Lower lobe of right lung (tissue), 2 donors: ENCODE measurements at regions not wholly inside any gene's neighbourhood (a gene's known extent, or its start where the extent isn't known, plus 50 kb on each side); places are given as distances from the start of the nearest gene placed in this dataset.

ENCODE experiments used
- ATAC-seq, 2 donors: fragments of 200-7000 bp; cut with Tn5 transposase; one replicate each; pipeline ENCODE4 v1.9.1; 2020 to 2022; ENCODE audit warnings: mild to moderate bottlenecking in 2 of 2, moderate library complexity in 2 of 2
- DNase-seq: peaks from one replicate; pipeline ENCODE4 v3.0.0-alpha.2; 2020
- H3K27ac ChIP-seq: fragments of 200-600 bp; one replicate; pipeline ENCODE4 v1.8.0; 2022
- H3K27me3 ChIP-seq: fragments of 200-600 bp; one replicate; pipeline ENCODE4 v1.8.0; 2022; ENCODE audit warnings: low read depth
- H3K36me3 ChIP-seq: fragments of 200-600 bp; one replicate; pipeline ENCODE4 v1.8.0; 2022; ENCODE audit warnings: mild to moderate bottlenecking
- H3K4me1 ChIP-seq: fragments of 200-600 bp; one replicate; pipeline ENCODE4 v1.8.0; 2022
- H3K4me3 ChIP-seq: fragments of 200-600 bp; one replicate; pipeline ENCODE4 v1.8.0; 2022; ENCODE audit warnings: mild to moderate bottlenecking
- H3K9me3 ChIP-seq: fragments of 200-600 bp; one replicate; pipeline ENCODE4 v1.8.0; 2022
- CTCF ChIP-seq: fragments of 200-600 bp; IDR thresholded peaks from one replicate; pipeline ENCODE4 v1.8.0; 2022; ENCODE audit warnings: antibody characterized with exemption, mild to moderate bottlenecking
- intact Hi-C: fragments of 100-400 bp; cut with DNase I; formaldehyde crosslinking; loops from one replicate; pipeline ENCODE4 v1.11.0; 2022
- donor health status: DM: no; HTN: yes; CAD: no; lungs with severe emphysema.

- ATAC-seq, result no peak
- no peaks in the 10 kb centered on the region for H3K27me3 ChIP-seq
- no peak for TF ChIP-seq CTCF
These were observed 125.9 kb downstream of the MAIP1 start for GRCh38 chr2:200081236-200081635.

GRCh38 chr2:200081811-200082210 lies 126.4 kb downstream of the MAIP1 start:
- ATAC-seq, result peak; percentile 15 to 29
- Histone ChIP-seq H3K4me1 (peaks cover 8% of the 10 kb centered on the region), H3K36me3 (no peaks in the 10 kb centered on the region), H3K9me3 (no peaks in the 10 kb centered on the region), H3K4me3 (no peak overlapping the region), H3K27ac (no peak overlapping the region), H3K27me3 (no peaks in the 10 kb centered on the region)
- no peak for DNase-seq
- TF ChIP-seq CTCF, result no peak
- intact Hi-C loops, result no loop called here

More at GRCh38 chr2:200081236-200081635, 125.9 kb downstream of the MAIP1 start:
- intact Hi-C loops, result no loop called here
- Histone ChIP-seq H3K36me3 (no peaks in the 10 kb centered on the region), H3K27ac (no peak overlapping the region), H3K4me3 (no peak overlapping the region), H3K4me1 (peaks cover 13% of the 10 kb centered on the region), H3K9me3 (no peaks in the 10 kb centered on the region)
- no peak for DNase-seq

GRCh38 chr2:200084036-200084435 lies 128.7 kb downstream of the MAIP1 start:
- no peak overlapping the region for H3K4me3 ChIP-seq
- DNase-seq (no peak), ATAC-seq (no peak)
- no peak overlapping the region for H3K27ac ChIP-seq
- no peak for TF ChIP-seq CTCF
- H3K4me1 ChIP-seq, result no peaks in the 10 kb centered on the region
- intact Hi-C loops, result no loop called here
- H3K9me3 ChIP-seq, result no peaks in the 10 kb centered on the region
- H3K27me3 ChIP-seq, result no peaks in the 10 kb centered on the region
- H3K36me3 ChIP-seq, result no peaks in the 10 kb centered on the region

- intact Hi-C loops, result no loop called here
- no peak for ATAC-seq
- DNase-seq, result no peak
- Histone ChIP-seq H3K27ac (no peak overlapping the region), H3K4me1 (no peaks in the 10 kb centered on the region), H3K4me3 (no peak overlapping the region), H3K27me3 (no peaks in the 10 kb centered on the region), H3K9me3 (no peaks in the 10 kb centered on the region), H3K36me3 (no peaks in the 10 kb centered on the region)
- TF ChIP-seq CTCF, result no peak
These were observed 131.5 kb downstream of the MAIP1 start for GRCh38 chr2:200086911-200087310.

- H3K4me3 ChIP-seq, result no peak overlapping the region
- H3K4me1 ChIP-seq, result no peaks in the 10 kb centered on the region
- ATAC-seq, result no peak
- H3K9me3 ChIP-seq, result no peaks in the 10 kb centered on the region
- H3K27me3 ChIP-seq, result no peaks in the 10 kb centered on the region
- H3K27ac ChIP-seq, result no peak overlapping the region
- intact Hi-C loops, result no loop called here
- no peak for DNase-seq
- H3K36me3 ChIP-seq, result no peaks in the 10 kb centered on the region
- TF ChIP-seq CTCF, result no peak
These were observed 132.1 kb downstream of the MAIP1 start for GRCh38 chr2:200087451-200087850.
